H9 (cell line): ENCODE measurements at regions not wholly inside any gene's neighbourhood (a gene's known extent, or its start where the extent isn't known, plus 50 kb on each side); places are given as distances from the start of the nearest gene placed in this dataset.
"Not testable (repeated sequence)": the region's sequence is repeated elsewhere in the genome, so short reads cannot be mapped to it uniquely, and the experiment has no call there.

Experiments
- DNase-seq: peaks from one replicate; pipeline ENCODE4 v3.0.0-alpha.2; 2017
- H2AFZ ChIP-seq: one replicate; pipeline ENCODE4 v1.6.1; 2013; ENCODE audit warnings: mild to moderate bottlenecking, low read length, control low read depth, moderate library complexity
- H2AK5ac ChIP-seq: 2 replicates; pipeline ENCODE4 v1.6.1; 2013; ENCODE audit warnings: low read length, control low read depth, mixed read lengths; ENCODE audit not compliant: insufficient read length
- H2BK120ac ChIP-seq: one replicate; pipeline ENCODE4 v1.6.1; 2013; ENCODE audit warnings: low read depth, mild to moderate bottlenecking, low read length, control low read depth, inconsistent platforms; ENCODE audit not compliant: poor library complexity, severe bottlenecking
- H2BK12ac ChIP-seq: 2 replicates; pipeline ENCODE4 v1.6.1; 2013; ENCODE audit warnings: low read length, control low read depth, mixed read lengths, low read depth; ENCODE audit not compliant: insufficient read length
- H2BK15ac ChIP-seq: 2 replicates; pipeline ENCODE4 v1.6.1; 2013; ENCODE audit warnings: low read depth, low read length, control low read depth
- H2BK20ac ChIP-seq: one replicate; pipeline ENCODE4 v1.6.1; 2013; ENCODE audit warnings: low read depth, mild to moderate bottlenecking, low read length, control low read depth, inconsistent platforms; ENCODE audit not compliant: poor library complexity, severe bottlenecking
- H2BK5ac ChIP-seq: 2 replicates; pipeline ENCODE4 v1.6.1; 2013; ENCODE audit warnings: low read length, control low read depth, mixed read lengths; ENCODE audit not compliant: insufficient read length
- H3K14ac ChIP-seq: 2 replicates; pipeline ENCODE4 v1.6.1; 2013; ENCODE audit warnings: low read length, control low read depth; ENCODE audit not compliant: insufficient read depth
- H3K18ac ChIP-seq: 2 replicates; pipeline ENCODE4 v1.6.1; 2013; ENCODE audit warnings: low read depth, mild to moderate bottlenecking, mixed read lengths, low read length, control low read depth; ENCODE audit not compliant: insufficient read length
- H3K23ac ChIP-seq: 2 replicates; pipeline ENCODE4 v1.6.1; 2013; ENCODE audit warnings: low read length, control low read depth, mixed read lengths, low read depth; ENCODE audit not compliant: insufficient read length
- H3K23me2 ChIP-seq: 2 replicates; pipeline ENCODE4 v1.6.1; 2013; ENCODE audit warnings: low read depth, mild to moderate bottlenecking, mixed read lengths, low read length, control low read depth; ENCODE audit not compliant: insufficient read length, poor library complexity, severe bottlenecking
- H3K27ac ChIP-seq: 2 replicates; pipeline ENCODE4 v1.5.1; 2013; ENCODE audit warnings: low read length, control low read depth, mixed read lengths, low read depth; ENCODE audit not compliant: insufficient read length
- H3K27me3 ChIP-seq: 2 replicates; pipeline ENCODE4 v1.6.1; 2013; ENCODE audit warnings: low read length, control low read depth, inconsistent platforms; ENCODE audit not compliant: insufficient read depth
- H3K4ac ChIP-seq: 2 replicates; pipeline ENCODE4 v1.6.1; 2013; ENCODE audit warnings: low read depth, mild to moderate bottlenecking, control low read depth, inconsistent platforms, low read length, moderate library complexity
- H3K4me1 ChIP-seq: 2 replicates; pipeline ENCODE4 v1.6.1; 2013; ENCODE audit warnings: low read length, control low read depth, inconsistent platforms; ENCODE audit not compliant: insufficient read depth
- H3K4me2 ChIP-seq: 2 replicates; pipeline ENCODE4 v1.6.1; 2013; ENCODE audit warnings: low read length, control low read depth, mixed read lengths; ENCODE audit not compliant: insufficient read length, insufficient read depth
- H3K56ac ChIP-seq: 2 replicates; pipeline ENCODE4 v1.6.1; 2013; ENCODE audit warnings: low read depth, mild to moderate bottlenecking, mixed read lengths, low read length, control low read depth; ENCODE audit not compliant: insufficient read length
- H3K79me1 ChIP-seq: 2 replicates; pipeline ENCODE4 v1.6.1; 2013; ENCODE audit warnings: low read depth, mild to moderate bottlenecking, moderate library complexity, low read length, control low read depth, inconsistent platforms; ENCODE audit not compliant: insufficient read depth, poor library complexity, severe bottlenecking
- H3K79me2 ChIP-seq: 2 replicates; pipeline ENCODE4 v1.6.1; 2013; ENCODE audit warnings: low read length, control low read depth, inconsistent platforms; ENCODE audit not compliant: insufficient read depth
- H3K9ac ChIP-seq: 2 replicates; pipeline ENCODE4 v1.6.1; 2013; ENCODE audit warnings: low read length, control low read depth, mixed read lengths; ENCODE audit not compliant: insufficient read length; ENCODE audit errors: extremely low read depth
- H3K9me3 ChIP-seq: one replicate; pipeline ENCODE4 v1.6.1; 2013; ENCODE audit warnings: low read depth, low read length, inconsistent platforms; ENCODE audit not compliant: control insufficient read depth
- H3T11ph ChIP-seq: one replicate; pipeline ENCODE4 v1.6.1; 2013; ENCODE audit warnings: mild to moderate bottlenecking, low read length, control low read depth, inconsistent platforms
- H4K20me1 ChIP-seq: one replicate; pipeline ENCODE4 v1.6.1; 2013; ENCODE audit not compliant: control insufficient read depth, insufficient read length, insufficient read depth
- H4K5ac ChIP-seq: 2 replicates; pipeline ENCODE4 v1.6.1; 2013; ENCODE audit warnings: low read depth, mild to moderate bottlenecking, mixed read lengths, low read length, control low read depth; ENCODE audit not compliant: insufficient read length
- H4K8ac ChIP-seq: replicated peaks from 2 replicates; pipeline ENCODE4 v1.6.1; 2013; ENCODE audit warnings: low read length, control low read depth, mixed read lengths, low read depth; ENCODE audit not compliant: insufficient read length
- H4K91ac ChIP-seq: 2 replicates; pipeline ENCODE4 v1.6.1; 2013; ENCODE audit warnings: low read depth, mild to moderate bottlenecking, moderate library complexity, mixed read lengths, low read length, control low read depth; ENCODE audit not compliant: insufficient read length
- H3K27ac Mint-ChIP-seq, 3 experiments: 2 replicates in 2 of 3; 3 replicates in 1 of 3; pipeline ENCODE4 v1.8.0; 2020 to 2021; ENCODE audit warnings: mixed read lengths in 3 of 3, mild to moderate bottlenecking in 1 of 3, moderate library complexity in 1 of 3
- H3K27me3 Mint-ChIP-seq: 2 replicates; pipeline ENCODE4 v1.8.0; 2021; ENCODE audit warnings: low read depth, mild to moderate bottlenecking, moderate library complexity, mixed read lengths
- H3K36me3 Mint-ChIP-seq, 3 experiments: 2 replicates in 2 of 3; 3 replicates in 1 of 3; pipeline ENCODE4 v1.8.0; 2020 to 2021; ENCODE audit warnings: low read depth in 3 of 3, mixed read lengths in 3 of 3; ENCODE audit not compliant: insufficient read depth in 1 of 3
- H3K4me1 Mint-ChIP-seq, 2 experiments: 2 replicates each; pipeline ENCODE4 v1.8.0; 2020; ENCODE audit warnings: mixed read lengths in 2 of 2
- H3K4me3 Mint-ChIP-seq, 2 experiments: 2 replicates in 1 of 2; 3 replicates in 1 of 2; pipeline ENCODE4 v1.8.0; 2020 to 2021; ENCODE audit warnings: mild to moderate bottlenecking in 2 of 2, mixed read lengths in 2 of 2, moderate library complexity in 1 of 2
- H3K9me3 Mint-ChIP-seq, 2 experiments: 2 replicates in 1 of 2; 3 replicates in 1 of 2; pipeline ENCODE4 v1.8.0; 2020; ENCODE audit warnings: mild to moderate bottlenecking in 2 of 2, mixed read lengths in 2 of 2, moderate library complexity in 1 of 2
- WGBS: extraction: QIAGEN DNeasy Blood & Tissue Kit; methylation state at CpG from one replicate; pipeline ENCODE4 v1.1.7; 2013; ENCODE audit warnings: missing lambda C conversion rate, low lambda C conversion rate, mixed read lengths; ENCODE audit not compliant: insufficient read length; ENCODE audit errors: extremely low coverage; 5-methylcytosine and 5-hydroxymethylcytosine counted together

DNA sequence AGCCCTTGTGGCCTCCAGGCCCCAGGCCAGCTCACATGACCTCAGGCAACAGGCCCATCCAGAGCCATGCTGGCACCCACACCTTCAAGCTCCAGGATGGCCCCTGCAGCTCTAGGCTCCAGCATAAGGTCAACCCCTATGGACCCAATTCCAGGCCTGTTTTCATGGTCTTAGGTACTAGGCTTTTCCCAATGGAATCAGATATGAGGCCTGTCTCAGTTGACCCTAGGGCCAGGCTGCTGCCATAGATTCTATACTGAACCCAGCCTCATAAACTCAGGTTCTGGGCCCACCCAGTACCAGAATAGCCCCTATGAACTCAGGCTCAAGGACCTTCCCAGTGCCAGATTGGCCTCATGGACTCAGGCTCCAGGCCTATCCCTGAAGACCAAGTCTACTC, 278.6 kb downstream of the CNTNAP3 start:
- not testable (repeated sequence) for H3K23me2 ChIP-seq, DNase-seq, H2BK12ac ChIP-seq, H3K4me2 ChIP-seq, H3K27ac Mint-ChIP-seq, H4K20me1 ChIP-seq, H3K27me3 ChIP-seq, H3K4me1 ChIP-seq, H3K27me3 Mint-ChIP-seq, H4K5ac ChIP-seq, H2BK15ac ChIP-seq, H3K9me3 Mint-ChIP-seq, H2BK20ac ChIP-seq, H3K23ac ChIP-seq, H3K79me1 ChIP-seq, H3K27ac ChIP-seq, H3K4ac ChIP-seq, H3K14ac ChIP-seq, H2AK5ac ChIP-seq, H4K8ac ChIP-seq, H3K56ac ChIP-seq, H3K18ac ChIP-seq, H4K91ac ChIP-seq, H3T11ph ChIP-seq, H3K4me3 Mint-ChIP-seq, H3K9me3 ChIP-seq, H3K36me3 Mint-ChIP-seq, H3K4me1 Mint-ChIP-seq, H3K79me2 ChIP-seq, H2AFZ ChIP-seq, H2BK5ac ChIP-seq, H2BK120ac ChIP-seq, H3K9ac ChIP-seq

DNA sequence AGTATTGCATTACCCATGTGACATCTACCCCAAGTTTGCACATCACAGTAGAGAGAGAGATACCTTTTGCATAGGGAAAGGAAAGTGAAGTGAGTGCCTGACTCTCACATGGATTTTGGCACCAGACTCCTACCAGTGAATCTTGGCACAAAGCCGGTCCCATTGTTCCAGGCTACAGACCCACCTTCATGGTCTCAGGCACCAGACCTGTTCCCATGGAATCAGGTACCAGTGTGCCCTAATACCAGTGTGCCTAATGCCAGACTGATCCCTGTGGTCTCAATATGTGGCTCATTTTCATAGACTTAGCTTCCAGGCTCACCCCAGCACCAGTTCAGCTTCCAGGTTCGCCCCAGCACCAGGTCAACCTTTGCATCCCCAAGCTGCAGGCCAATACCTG, 279.1 kb downstream of the CNTNAP3 start:
- not testable (repeated sequence) for H3K27me3 Mint-ChIP-seq

DNA sequence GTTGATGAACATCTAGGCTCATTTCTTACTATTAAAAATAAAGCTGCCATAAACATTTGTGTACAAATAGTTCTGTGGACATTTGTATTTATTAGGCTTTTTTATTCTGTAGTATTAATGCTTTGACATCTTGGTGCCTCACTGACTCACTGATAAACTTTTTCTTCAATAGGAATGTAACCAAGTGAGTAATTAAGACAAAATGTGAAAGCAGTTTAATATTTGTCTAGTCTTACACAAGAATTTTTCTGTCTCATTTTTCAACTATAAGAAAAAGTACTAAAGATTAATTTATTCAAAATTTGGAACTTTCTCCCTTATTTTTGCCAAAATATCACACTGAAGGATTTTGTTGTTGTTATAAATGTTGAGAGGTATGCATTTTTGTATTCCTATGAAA, 282.2 kb downstream of the CNTNAP3 start:
- not testable (repeated sequence) for H2BK12ac ChIP-seq, H3K9me3 Mint-ChIP-seq, H3K9ac ChIP-seq, H4K91ac ChIP-seq, H2BK20ac ChIP-seq, H3K27me3 Mint-ChIP-seq, H2BK120ac ChIP-seq, H3K36me3 Mint-ChIP-seq, H4K5ac ChIP-seq, H3K4me1 Mint-ChIP-seq, H2AK5ac ChIP-seq, H3K27ac ChIP-seq, H3K9me3 ChIP-seq, H4K20me1 ChIP-seq, H3K4me3 Mint-ChIP-seq, H3K4ac ChIP-seq, H3K56ac ChIP-seq, H3K79me2 ChIP-seq, H3T11ph ChIP-seq, H3K14ac ChIP-seq, H2BK5ac ChIP-seq, H3K23ac ChIP-seq, H3K27ac Mint-ChIP-seq, DNase-seq, H3K4me1 ChIP-seq, H4K8ac ChIP-seq, H2AFZ ChIP-seq, H3K23me2 ChIP-seq, H3K18ac ChIP-seq, H3K4me2 ChIP-seq, H3K79me1 ChIP-seq, H2BK15ac ChIP-seq, H3K27me3 ChIP-seq

More for the DNA sequence above, 279.1 kb downstream of the CNTNAP3 start:
- not testable (repeated sequence) for H4K20me1 ChIP-seq, H4K5ac ChIP-seq, H3K4me3 Mint-ChIP-seq, H2BK120ac ChIP-seq, H3T11ph ChIP-seq, H3K9ac ChIP-seq, H2BK15ac ChIP-seq, H3K14ac ChIP-seq, H3K56ac ChIP-seq, H2AK5ac ChIP-seq, H2BK20ac ChIP-seq, H3K9me3 Mint-ChIP-seq, H3K79me2 ChIP-seq, H2AFZ ChIP-seq, H3K4me1 Mint-ChIP-seq, H2BK12ac ChIP-seq, H3K4me2 ChIP-seq, H4K8ac ChIP-seq, H3K36me3 Mint-ChIP-seq, H3K79me1 ChIP-seq, H3K23ac ChIP-seq, H3K4me1 ChIP-seq, H2BK5ac ChIP-seq, H3K4ac ChIP-seq, H3K27ac Mint-ChIP-seq, H3K23me2 ChIP-seq, H3K18ac ChIP-seq, H3K27me3 ChIP-seq, H3K9me3 ChIP-seq, DNase-seq, H3K27ac ChIP-seq, H4K91ac ChIP-seq
- WGBS, result no CpG with 5 or more reads among the region's 2 CpGs
